ENCODE measurements at regions not wholly inside any gene's neighbourhood (a gene's known extent, or its start where the extent isn't known, plus 50 kb on each side); places are given as distances from the start of the nearest gene placed in this dataset.

DNA sequence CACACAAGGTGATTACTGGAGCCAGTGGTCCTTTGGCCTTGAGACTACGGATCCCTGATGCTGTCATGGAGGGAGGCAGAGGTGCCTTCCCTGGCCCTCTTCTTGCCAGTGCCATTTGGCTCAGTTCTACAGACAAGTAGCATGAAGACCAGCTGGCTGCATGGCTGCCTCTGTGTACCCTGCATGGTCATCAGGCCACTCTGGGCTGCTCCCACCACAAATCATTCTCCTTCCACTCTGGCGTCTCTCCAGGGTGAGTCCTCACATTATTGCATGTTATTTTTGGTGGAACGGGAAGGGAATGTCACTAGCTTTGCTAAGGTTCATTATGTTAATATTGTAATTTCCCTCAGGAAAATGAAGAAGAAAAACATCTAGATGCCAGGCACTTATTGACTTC, 229.8 kb downstream of the VAPA start:
- intact Hi-C loops (cut with DNase I, micrococcal nuclease), result no loop called here
- Histone ChIP-seq H3K36me3 (ENCODE audit: low read depth) (no peaks in the 10 kb centered on the region), H3K4me1 (ENCODE audit: low read depth) (no peaks in the 10 kb centered on the region), H3K4me3 (no peak overlapping the region), H3K9me3 (no peaks in the 10 kb centered on the region)
- DNase-seq (no peak), ATAC-seq (no peak)
- TF ChIP-seq, protein P1, sequence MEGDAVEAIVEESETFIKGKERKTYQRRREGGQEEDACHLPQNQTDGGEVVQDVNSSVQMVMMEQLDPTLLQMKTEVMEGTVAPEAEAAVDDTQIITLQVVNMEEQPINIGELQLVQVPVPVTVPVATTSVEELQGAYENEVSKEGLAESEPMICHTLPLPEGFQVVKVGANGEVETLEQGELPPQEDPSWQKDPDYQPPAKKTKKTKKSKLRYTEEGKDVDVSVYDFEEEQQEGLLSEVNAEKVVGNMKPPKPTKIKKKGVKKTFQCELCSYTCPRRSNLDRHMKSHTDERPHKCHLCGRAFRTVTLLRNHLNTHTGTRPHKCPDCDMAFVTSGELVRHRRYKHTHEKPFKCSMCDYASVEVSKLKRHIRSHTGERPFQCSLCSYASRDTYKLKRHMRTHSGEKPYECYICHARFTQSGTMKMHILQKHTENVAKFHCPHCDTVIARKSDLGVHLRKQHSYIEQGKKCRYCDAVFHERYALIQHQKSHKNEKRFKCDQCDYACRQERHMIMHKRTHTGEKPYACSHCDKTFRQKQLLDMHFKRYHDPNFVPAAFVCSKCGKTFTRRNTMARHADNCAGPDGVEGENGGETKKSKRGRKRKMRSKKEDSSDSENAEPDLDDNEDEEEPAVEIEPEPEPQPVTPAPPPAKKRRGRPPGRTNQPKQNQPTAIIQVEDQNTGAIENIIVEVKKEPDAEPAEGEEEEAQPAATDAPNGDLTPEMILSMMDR (IDR thresholded peaks at IDR 0.05), result no peak

DNA sequence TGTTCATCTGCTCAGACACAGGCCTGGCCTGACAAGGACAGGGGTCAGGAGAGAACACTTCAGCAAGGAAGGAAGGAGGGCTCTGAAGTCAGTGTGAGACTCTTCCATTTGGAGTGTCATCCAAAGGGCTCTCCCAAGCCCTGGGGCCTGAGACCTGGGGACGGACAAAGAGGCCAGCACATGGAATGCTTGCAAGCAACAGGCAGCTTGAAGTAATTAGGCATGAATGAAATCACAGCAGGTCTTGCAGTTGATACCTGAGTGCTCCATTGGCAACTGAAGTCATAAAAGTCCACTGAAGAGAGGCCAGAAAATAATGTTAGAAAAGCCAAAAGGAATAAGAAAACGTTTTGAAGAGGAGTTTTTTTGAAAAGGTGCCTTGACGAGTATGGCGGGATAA, 231.7 kb downstream of the VAPA start:
- H3K36me3 ChIP-seq (ENCODE audit: low read depth), result no peaks in the 10 kb centered on the region
- no peak overlapping the region for H3K4me3 ChIP-seq
- TF ChIP-seq, protein P1 (IDR thresholded peaks at IDR 0.05), result no peak
- DNase-seq, result no peak
- H3K4me1 ChIP-seq (ENCODE audit: low read depth), result no peaks in the 10 kb centered on the region
- ATAC-seq, result no peak
- intact Hi-C loops (cut with DNase I, micrococcal nuclease), result no loop called here
- no peaks in the 10 kb centered on the region for H3K9me3 ChIP-seq

DNA sequence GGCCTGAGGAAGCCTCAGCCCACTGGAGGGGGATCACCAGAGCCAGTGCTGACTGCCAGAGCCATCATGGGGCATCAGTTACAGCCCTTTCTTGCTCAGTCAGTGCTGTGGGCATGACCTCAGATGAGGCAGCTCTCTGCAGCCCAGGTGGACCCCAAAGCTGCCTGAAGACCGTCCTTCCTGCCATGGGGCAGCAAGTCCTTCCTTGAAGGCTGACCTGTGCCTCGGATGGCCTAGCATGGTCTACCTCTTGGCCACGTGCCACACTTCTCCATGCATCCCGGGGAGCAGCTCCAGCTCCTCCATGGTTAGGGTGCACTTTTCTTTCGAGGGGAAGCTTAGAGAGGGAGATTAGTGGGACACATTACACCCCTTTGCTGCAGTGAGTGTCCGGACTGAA, 233.4 kb downstream of the VAPA start:
- no peak overlapping the region for H3K4me3 ChIP-seq
- intact Hi-C loops (cut with DNase I, micrococcal nuclease), result no loop called here
- ATAC-seq (no peak), DNase-seq (no peak)
- TF ChIP-seq, protein P1 (IDR thresholded peaks at IDR 0.05), result no peak
- H3K4me1 ChIP-seq (ENCODE audit: low read depth), result no peaks in the 10 kb centered on the region
- no peaks in the 10 kb centered on the region for H3K9me3 ChIP-seq
- H3K36me3 ChIP-seq (ENCODE audit: low read depth), result no peaks in the 10 kb centered on the region

DNA sequence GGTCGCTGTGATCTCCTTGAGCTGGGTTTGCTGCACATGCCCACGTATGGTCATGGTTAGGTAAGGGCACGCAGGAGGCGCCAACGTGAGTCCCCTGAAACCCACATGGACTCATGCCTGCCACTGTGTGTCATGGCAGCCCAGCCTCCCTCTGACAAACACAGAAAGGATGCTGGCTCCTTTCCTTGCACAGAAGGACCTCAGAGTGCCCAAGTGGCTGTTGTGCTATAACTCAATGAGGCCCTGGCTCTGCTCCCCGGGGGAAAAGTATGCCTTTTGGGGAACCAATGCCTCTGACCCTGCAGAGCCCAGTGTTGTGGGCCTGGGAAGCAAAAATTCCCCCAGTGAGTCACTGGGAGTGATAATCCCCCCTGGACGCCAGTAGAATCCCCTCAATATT, 233.9 kb downstream of the VAPA start:
- intact Hi-C loops (cut with DNase I, micrococcal nuclease), result no loop called here
- ATAC-seq, result no peak

DNA sequence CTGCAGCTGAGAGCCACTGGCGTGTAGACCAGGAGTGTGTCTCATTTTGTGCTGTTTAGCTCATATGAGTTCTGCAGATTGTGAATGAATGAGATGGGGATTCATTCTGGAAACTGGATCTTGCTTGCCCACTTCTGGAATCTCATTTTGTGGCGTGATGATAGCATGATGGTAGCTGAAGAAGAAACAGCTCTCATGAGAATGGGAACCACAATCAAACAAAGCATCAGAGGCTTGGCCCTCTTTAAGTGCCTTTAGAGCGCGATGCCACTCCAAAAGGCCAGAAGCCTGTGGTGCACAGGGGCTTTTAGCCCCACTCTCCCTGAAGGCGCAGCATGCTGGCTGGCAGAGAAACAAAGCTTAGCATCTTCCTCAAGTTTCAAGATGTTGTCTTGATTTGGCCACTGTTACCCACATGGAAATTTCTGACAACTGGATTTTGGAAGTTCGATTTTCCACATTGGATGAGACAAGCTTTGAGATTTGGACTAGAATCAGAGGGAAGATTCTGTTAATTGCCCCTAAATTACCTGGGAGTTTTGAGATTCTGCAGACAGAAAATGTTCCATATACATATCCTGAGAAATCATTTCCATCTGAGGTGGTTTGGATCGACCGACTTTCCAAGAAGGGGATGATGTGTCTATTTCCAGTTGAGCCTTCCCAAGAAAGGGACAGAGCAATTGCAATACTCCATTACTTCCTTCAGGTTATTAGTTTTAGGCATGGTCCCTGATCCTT, 234.5 kb downstream of the VAPA start:
- intact Hi-C loops (cut with DNase I, micrococcal nuclease), result no loop called here
- Histone ChIP-seq H3K9me3 (no peaks in the 10 kb centered on the region), H3K4me3 (no peak overlapping the region), H3K4me1 (ENCODE audit: low read depth) (no peaks in the 10 kb centered on the region), H3K36me3 (ENCODE audit: low read depth) (no peaks in the 10 kb centered on the region)
- no peak for DNase-seq
- no peak for ATAC-seq
- TF ChIP-seq, protein P1 (IDR thresholded peaks at IDR 0.05), result no peak

More for the DNA sequence above, 233.9 kb downstream of the VAPA start:
- H3K9me3 ChIP-seq, result no peaks in the 10 kb centered on the region
- H3K4me3 ChIP-seq, result no peak overlapping the region
- no peak for DNase-seq
- TF ChIP-seq, protein P1 (IDR thresholded peaks at IDR 0.05), result no peak
- no peaks in the 10 kb centered on the region for H3K4me1 ChIP-seq (ENCODE audit: low read depth)
- H3K36me3 ChIP-seq (ENCODE audit: low read depth), result no peaks in the 10 kb centered on the region
